ENCODE measurements at regions not wholly inside any gene's neighbourhood (a gene's known extent, or its start where the extent isn't known, plus 50 kb on each side); places are given as distances from the start of the nearest gene placed in this dataset.
"Not testable (repeated sequence)": the region's sequence is repeated elsewhere in the genome, so short reads cannot be mapped to it uniquely, and the experiment has no call there.

DNA sequence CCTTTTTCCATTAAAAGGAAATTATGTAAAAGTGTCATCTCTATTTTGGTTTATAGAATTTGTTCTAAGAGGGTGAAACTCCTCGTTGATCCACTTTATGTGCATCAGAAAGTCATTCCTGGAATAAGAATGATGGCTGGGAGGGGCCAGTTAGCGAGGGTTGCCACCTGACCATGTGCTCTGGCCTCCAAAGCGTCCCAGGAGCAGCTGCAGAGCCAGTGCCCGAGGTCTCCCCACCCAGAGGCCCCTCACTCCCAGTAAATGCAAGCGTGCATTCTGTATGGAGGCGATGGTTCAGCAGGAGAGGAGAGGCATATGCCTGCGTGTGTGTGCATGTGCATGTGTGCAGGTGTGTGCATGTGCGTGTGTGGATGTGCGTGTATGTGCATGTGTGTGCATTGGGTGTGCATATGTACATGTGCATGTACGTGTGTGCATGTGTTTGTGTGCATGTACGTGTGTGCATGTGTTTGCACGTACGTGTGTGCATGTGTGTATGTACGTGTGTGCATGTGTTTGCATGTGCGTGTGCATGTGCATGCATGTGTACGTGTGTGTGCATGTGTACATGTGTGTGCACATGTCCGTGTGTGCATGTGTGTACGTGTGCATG is 345.8 kb downstream of the TEX29 start:
- DNase-seq (ENCODE audit: low read depth), result no peak

DNA sequence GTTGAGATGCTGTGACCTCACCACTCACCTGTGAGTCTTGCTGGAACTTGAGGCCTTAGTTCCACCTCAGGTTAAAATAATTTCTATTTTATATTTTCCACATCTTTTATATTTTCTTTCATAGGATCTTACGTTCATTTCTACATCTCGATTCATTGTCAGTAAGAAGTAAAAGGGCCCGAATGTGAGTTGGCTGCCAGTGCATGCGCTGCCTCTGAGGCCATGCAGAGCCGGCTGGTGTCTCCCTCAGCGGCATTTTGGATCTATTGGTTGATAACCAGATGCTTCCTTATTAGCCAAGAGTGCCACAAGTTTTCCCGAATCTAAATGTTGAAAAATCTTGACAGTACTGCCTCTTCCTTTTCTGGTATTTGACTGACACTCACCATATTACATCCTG is 347.3 kb downstream of the TEX29 start:
- no peak for DNase-seq (ENCODE audit: low read depth)

DNA sequence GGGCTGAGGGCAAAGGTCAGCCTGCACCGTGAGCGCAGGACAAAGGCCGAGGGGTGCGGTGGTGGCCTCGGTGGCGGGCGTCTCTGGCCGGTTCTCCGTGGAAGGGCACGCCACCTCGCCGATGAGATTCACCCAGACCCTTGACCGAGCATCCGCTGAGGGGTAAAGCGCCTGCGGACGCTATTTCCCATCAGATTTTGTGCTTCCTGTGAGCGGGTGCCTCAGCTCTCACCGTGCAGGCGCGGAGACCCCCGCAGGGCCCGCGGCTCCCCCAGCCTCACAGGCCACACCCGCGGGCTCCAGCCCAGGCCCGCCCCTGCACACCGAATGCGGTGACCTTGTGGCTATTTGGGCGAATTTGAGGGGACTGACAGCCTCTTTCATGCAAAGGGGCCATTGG is 348.0 kb downstream of the TEX29 start:
- DNase-seq (ENCODE audit: low read depth), result no peak

DNA sequence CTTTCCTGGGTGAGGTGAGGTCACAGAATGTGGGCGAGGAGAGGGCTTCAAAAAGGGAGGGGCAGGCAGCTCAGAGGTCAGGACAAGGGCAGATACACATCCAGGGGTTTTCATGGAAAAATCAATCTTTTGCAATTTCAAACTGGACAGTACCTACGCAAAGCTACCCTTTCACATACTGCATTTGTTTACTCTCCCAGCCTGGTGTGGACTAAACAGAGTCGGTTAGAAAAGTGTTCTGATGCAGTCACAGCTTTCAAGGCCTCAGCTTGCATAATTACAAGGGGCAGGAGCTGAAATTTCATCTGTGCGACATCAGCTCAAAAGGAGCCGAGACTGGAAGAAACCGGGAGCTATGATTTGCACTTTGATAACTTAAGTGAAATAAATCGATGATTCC is 351.8 kb downstream of the TEX29 start:
- not testable (repeated sequence) for DNase-seq (ENCODE audit: low read depth)

DNA sequence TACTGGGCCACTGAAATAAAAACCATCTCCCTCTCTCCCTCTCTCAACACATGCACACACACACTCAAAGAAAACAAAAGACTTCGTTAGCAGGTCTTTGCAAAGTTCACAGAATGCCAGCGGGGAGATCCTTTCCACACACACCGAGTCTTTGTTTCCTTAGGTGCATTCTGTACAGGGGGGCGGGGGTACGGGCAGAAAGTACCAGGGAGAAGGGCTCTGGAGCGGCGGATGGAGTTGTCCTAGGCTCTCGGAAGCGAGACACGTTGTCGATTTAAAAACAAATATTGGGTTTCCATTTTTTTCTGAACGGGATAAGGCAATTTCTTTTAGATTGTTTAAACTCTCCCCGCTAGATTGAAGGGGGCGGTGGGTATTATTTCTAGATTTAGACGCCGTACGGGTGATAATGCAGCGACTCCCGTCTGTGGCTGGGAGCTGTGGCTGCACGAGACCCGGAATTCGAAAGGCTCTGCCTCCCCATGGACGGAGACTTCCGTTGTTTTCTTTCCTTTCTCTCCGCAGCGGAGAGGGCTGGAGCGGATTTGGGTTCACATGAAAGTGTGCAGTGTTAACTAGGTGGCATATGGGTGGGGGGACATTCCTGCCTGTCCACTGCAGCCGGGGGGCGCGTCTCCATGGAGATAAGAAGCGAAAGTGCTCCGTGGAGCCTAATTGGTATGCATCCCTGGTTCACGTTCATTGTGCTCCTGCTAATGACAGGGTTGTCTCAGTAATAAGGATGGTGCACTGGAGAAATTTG is 357.9 kb downstream of the TEX29 start:
- DNase-seq (ENCODE audit: low read depth), result not testable (repeated sequence)

DNA sequence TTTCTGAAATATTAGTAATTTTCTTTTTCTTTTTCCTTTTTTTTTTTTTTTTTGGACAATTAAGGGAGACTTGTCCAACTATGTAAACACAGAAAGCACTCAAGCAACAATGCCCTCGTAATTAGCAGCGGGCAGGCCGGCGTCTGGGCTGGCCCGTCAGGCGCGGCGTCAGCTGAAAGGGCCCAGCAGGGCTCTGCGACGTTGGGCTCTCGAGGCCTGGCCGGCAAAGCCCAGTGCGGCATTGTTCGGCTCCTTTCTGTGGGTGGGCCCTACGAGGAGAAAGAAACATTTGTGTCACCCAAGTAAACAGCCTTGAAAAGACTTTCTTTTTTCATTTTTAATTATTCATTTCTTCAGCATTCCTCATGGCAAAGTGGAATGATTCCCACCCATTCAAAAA is 359.2 kb downstream of the TEX29 start:
- DNase-seq (ENCODE audit: low read depth), result not testable (repeated sequence)

DNA sequence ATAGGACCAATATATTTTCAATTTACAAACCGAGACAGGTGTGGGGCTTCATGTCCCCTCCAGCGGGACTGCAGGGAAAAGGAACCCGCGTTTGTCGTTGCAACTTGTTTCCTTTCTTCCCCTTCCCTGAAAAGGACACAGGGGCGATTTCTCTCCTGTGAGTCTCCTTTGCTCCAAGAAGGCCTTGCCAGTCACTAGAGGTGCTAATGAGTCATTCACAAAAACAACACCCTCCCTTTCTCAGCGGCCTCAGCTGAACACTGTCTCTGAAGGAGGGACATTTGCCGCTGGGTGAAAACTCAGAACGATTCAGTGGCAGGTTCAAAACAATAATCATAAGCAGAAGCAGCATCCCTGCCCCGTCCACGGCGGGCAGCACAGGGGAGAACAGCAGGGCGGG is 359.7 kb downstream of the TEX29 start:
- not testable (repeated sequence) for DNase-seq (ENCODE audit: low read depth)

DNA sequence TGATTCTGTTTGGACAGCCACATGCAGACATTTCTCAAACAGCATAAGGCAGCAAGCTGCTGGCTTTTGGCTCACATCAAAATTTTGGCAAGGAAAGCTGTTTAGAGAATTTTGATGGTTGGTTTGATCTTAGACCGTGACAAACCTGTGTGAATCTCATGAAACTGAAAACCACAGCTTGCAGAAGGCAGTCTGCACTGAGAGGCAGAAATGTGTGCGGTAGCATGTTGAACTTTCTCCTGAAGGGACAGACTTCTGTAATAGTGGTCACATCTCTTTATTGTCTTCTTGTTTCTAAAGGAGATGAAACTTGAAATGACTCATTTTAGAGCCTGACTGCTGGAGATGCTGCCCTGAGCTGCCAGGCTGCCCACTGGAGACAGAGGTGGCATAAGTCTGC is 371.6 kb downstream of the TEX29 start:
- not testable (repeated sequence) for DNase-seq (ENCODE audit: low read depth)

DNA sequence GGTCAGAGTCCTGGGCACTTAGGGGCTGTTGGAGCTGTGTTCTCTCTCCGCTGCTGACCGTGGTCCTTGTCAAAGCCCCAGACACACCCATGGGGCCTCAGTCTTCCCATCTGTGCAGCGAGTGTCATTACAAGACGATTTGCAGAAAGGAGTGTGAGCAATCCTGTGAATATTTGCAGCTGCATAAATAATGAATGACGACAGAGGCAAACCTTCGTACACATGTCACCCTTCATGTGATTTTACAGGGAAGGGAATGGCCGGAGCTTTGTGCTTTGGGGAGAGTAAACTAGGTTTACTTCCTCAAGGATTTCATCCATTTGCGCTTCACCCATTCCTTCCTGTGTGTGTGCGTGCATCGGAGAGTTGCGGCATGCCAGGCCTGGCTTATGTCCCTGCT is 370.8 kb upstream of the SOX1 start:
- DNase-seq (ENCODE audit: low read depth), result not testable (repeated sequence)

DNA sequence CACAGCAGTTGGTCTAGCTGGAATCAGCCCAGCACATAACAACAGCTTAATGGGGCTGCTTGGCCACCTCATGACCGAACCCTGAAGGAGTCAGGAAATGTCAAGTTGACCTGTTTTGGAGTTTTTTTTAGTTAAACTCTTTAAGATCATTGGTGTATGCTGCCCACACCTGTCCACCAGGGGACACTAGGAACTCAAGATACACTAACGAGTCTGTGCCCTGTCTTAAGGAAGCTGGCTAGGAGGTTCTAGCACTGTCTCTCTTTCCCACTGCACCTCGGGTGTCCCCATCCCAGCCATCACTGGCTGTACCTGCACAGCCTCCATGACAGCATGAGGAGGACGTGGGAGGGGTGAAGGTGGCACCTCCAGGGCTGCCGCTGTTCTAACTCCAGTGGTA is 364.9 kb upstream of the SOX1 start:
- DNase-seq (ENCODE audit: low read depth), result not testable (repeated sequence)

Data from renal cortical epithelial cell (primary cell).